HG02870 (cell line): ENCODE measurements at regions not wholly inside any gene's neighbourhood (a gene's known extent, or its start where the extent isn't known, plus 50 kb on each side); places are given as distances from the start of the nearest gene placed in this dataset.
"Not testable (repeated sequence)": the region's sequence is repeated elsewhere in the genome, so short reads cannot be mapped to it uniquely, and the experiment has no call there.

Source experiments
- ATAC-seq: cut with Tn5 transposase; IDR thresholded peaks from one replicate; pipeline ENCODE4 v1.9.1; 2021; ENCODE audit warnings: mild to moderate bottlenecking, moderate library complexity; ENCODE audit not compliant: unreplicated experiment

GRCh38 chr5:72760259-72760658 lies 56.2 kb upstream of the TNPO1 start:
- ATAC-seq: no peak

- no peak for ATAC-seq
Observed at GRCh38 chr5:72752909-72753308, 63.6 kb upstream of the TNPO1 start.

- ATAC-seq: no peak
Observed at GRCh38 chr5:72749362-72749997, 67.0 kb upstream of the TNPO1 start.

- no peak for ATAC-seq
Observed at GRCh38 chr5:72747826-72748225, 68.6 kb upstream of the TNPO1 start.

GRCh38 chr5:72746736-72747135 lies 69.7 kb upstream of the TNPO1 start:
- ATAC-seq: no peak

GRCh38 chr5:72744136-72744535 lies 72.3 kb upstream of the TNPO1 start:
- ATAC-seq: no peak

- no peak for ATAC-seq
Observed at GRCh38 chr5:72741805-72742204, 74.7 kb upstream of the TNPO1 start.

- no peak for ATAC-seq
Observed at GRCh38 chr5:72733810-72734209, 82.7 kb upstream of the TNPO1 start.

GRCh38 chr5:72723581-72723980 lies 92.9 kb upstream of the TNPO1 start:
- no peak for ATAC-seq

GRCh38 chr5:72722792-72723452 lies 93.5 kb upstream of the TNPO1 start:
- ATAC-seq: no peak

GRCh38 chr5:72721844-72722243 lies 94.6 kb upstream of the TNPO1 start:
- no peak for ATAC-seq

GRCh38 chr5:72720205-72720604 lies 96.3 kb upstream of the TNPO1 start:
- ATAC-seq: no peak

- ATAC-seq: no peak
Observed at GRCh38 chr5:72711351-72711750, 105.1 kb upstream of the TNPO1 start.

- ATAC-seq: no peak
Observed at GRCh38 chr5:72709341-72709740, 107.1 kb upstream of the TNPO1 start.

- ATAC-seq: no peak
Observed at GRCh38 chr5:72705178-72705577, 111.3 kb upstream of the TNPO1 start.

- no peak for ATAC-seq
Observed at GRCh38 chr5:72703876-72704275, 112.6 kb upstream of the TNPO1 start.

GRCh38 chr5:72702881-72703434 lies 113.5 kb upstream of the TNPO1 start:
- ATAC-seq: no peak

- ATAC-seq: not testable (repeated sequence)
Observed at GRCh38 chr5:72702105-72702504, 114.4 kb upstream of the TNPO1 start.

GRCh38 chr5:72698481-72698880 lies 118.0 kb upstream of the TNPO1 start:
- ATAC-seq: no peak

GRCh38 chr5:72697622-72698021 lies 118.8 kb upstream of the TNPO1 start:
- no peak for ATAC-seq

GRCh38 chr5:72695659-72696058 lies 120.8 kb upstream of the TNPO1 start:
- no peak for ATAC-seq

- no peak for ATAC-seq
Observed at GRCh38 chr5:72694856-72695255, 121.6 kb upstream of the TNPO1 start.
